AG09319 (cell line): ENCODE measurements at regions not wholly inside any gene's neighbourhood (a gene's known extent, or its start where the extent isn't known, plus 50 kb on each side); places are given as distances from the start of the nearest gene placed in this dataset.
"Not testable (repeated sequence)": the region's sequence is repeated elsewhere in the genome, so short reads cannot be mapped to it uniquely, and the experiment has no call there.

Experiments
- DNase-seq: peaks from one replicate; pipeline ENCODE4 v3.0.0-alpha.2; 2010; ENCODE audit warnings: low read depth; ENCODE audit errors: extremely low read depth
- TF ChIP-seq, protein P1 (sequence below): IDR thresholded peaks from 2 replicates; pipeline ENCODE4 v1.5.1; 2011; ENCODE audit warnings: low read depth, mild to moderate bottlenecking, inconsistent platforms, low read length, moderate library complexity

GRCh38 chr5:117138523-117138922, 563.9 kb upstream of the SEMA6A start:
- no peak for DNase-seq
- TF ChIP-seq, protein P1, sequence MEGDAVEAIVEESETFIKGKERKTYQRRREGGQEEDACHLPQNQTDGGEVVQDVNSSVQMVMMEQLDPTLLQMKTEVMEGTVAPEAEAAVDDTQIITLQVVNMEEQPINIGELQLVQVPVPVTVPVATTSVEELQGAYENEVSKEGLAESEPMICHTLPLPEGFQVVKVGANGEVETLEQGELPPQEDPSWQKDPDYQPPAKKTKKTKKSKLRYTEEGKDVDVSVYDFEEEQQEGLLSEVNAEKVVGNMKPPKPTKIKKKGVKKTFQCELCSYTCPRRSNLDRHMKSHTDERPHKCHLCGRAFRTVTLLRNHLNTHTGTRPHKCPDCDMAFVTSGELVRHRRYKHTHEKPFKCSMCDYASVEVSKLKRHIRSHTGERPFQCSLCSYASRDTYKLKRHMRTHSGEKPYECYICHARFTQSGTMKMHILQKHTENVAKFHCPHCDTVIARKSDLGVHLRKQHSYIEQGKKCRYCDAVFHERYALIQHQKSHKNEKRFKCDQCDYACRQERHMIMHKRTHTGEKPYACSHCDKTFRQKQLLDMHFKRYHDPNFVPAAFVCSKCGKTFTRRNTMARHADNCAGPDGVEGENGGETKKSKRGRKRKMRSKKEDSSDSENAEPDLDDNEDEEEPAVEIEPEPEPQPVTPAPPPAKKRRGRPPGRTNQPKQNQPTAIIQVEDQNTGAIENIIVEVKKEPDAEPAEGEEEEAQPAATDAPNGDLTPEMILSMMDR, result no peak

DNA sequence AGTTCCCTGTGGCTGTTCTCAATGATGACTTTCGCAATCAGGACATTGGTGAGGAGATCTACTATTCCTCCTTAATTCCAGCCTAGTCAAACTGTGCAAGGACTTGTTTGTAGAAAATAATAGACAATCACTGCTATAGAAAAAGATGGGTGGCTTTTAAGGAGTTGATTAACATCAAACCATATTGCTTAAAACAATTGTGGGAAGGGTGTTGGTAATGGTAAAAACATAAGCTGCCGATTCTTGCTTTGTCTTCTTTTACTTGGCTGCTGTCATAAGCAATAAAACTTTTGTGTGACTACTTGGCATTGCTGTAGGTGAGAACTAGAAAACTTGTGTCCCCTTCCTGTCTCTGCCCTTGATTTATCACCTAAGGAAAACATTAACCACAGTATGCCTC, 561.2 kb upstream of the SEMA6A start:
- TF ChIP-seq, protein P1, result no peak
- no peak for DNase-seq

DNA sequence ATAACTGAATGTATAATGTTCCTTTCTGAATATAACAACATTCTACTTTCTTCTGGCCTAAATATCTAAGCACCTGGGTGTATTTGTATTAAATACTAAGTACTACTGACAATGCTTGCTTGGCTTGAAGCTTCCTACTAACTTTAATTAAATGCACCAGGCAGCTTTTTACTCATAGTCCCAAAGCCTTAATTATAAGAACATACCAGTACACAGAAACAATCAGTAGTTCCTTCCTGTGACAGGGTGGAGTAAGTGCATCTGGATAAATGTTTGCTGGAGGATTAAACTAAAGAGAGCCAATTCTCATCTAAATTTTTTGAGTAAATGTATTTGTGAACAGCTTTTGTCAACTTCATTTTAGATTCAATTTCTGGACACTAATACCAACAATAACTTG, 558.6 kb upstream of the SEMA6A start:
- TF ChIP-seq, protein P1, result no peak

GRCh38 chr5:117131876-117132275, 557.3 kb upstream of the SEMA6A start:
- no peak for DNase-seq
- TF ChIP-seq, protein P1, result no peak

More for the DNA sequence above, 558.6 kb upstream of the SEMA6A start:
- no peak for DNase-seq

DNA sequence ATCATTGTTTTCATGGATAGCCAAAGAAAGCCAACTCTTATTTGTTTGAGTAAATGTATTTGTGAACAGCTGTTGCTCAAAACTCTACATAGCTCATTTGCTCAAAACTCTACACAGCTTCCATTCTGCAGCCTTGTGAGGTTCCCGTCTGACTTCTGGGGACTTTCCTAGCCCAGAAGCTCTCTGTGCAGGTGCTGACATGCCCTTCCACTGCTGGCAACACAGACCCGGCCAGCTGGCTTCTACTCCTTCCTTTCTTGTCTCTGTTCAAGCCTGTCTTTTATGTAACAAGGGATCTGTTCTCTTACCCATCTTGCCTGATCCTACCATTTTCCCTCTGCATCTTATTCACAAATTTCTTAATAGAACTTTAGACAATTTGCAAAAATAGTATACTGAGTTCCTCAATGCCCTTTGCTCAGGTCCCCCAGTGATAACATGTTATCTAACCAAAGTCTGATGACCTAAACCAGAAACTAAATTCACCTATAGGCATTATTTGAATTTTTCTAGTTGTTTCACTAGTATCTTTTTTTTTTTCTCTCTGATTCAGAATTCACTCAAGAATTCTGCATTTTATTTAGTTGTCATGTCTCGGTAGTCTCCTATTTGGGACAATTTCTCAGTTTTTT, 556.5 kb upstream of the SEMA6A start:
- DNase-seq, result no peak
- TF ChIP-seq, protein P1, result no peak

GRCh38 chr5:117118499-117118898, 543.9 kb upstream of the SEMA6A start:
- TF ChIP-seq, protein P1, result no peak

DNA sequence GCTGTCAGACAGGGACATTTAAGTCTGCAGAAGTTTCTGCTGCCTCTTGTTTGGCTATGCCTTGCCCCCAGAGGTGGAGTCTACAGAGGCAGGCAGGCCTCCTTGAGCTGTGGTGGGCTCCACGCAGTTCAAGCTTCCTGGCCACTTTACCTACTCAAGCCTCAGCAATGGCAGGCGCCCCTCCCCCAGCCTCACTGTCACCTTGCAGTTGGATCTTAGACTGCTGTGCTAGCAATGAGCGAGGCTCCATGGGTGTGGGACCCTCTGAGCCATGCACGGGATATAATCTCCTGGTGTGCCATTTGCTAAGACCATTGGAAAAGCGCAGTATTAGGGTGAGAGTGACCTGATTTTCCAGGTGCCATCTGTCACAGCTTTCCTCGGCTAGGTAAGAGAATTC, 542.7 kb upstream of the SEMA6A start:
- DNase-seq, result not testable (repeated sequence)

More at GRCh38 chr5:117118499-117118898, 543.9 kb upstream of the SEMA6A start:
- DNase-seq, result no peak

DNA sequence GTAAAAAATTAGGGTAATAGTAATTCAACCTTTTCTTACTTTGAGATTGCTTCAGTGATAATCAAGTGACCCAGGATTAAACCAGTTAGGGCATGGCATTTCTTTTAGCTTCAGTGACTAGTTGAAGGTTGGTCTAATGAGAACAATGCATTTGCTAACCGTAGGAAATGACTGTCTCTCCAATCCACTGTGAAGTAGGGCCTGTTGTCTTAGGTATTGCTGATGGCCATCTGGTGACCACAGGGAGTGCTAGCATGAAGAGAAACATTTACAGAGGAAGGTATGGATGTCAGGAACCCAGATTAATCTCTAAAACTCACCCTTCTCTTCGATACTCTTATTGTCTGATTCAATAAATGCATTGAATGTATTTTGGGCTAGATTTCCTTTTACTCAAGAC, 535.9 kb upstream of the SEMA6A start:
- TF ChIP-seq, protein P1, result no peak

More for the DNA sequence above, 535.9 kb upstream of the SEMA6A start:
- no peak for DNase-seq
